Upper lobe of right lung (tissue), 1 donor: ENCODE measurements at regions not wholly inside any gene's neighbourhood (a gene's known extent, or its start where the extent isn't known, plus 50 kb on each side); places are given as distances from the start of the nearest gene placed in this dataset.

Experiments
- ATAC-seq: fragments of 200-7000 bp; cut with Tn5 transposase; one replicate; pipeline ENCODE4 v1.9.1; 2020; ENCODE audit warnings: mild to moderate bottlenecking, moderate library complexity
- DNase-seq: peaks from one replicate; pipeline ENCODE4 v3.0.0-alpha.2; 2020
- H3K27ac ChIP-seq: fragments of 200-600 bp; one replicate; pipeline ENCODE4 v1.8.0; 2022
- H3K27me3 ChIP-seq: fragments of 200-600 bp; one replicate; pipeline ENCODE4 v1.8.0; 2022; ENCODE audit warnings: mild to moderate bottlenecking
- H3K36me3 ChIP-seq: fragments of 200-600 bp; one replicate; pipeline ENCODE4 v1.8.0; 2022
- H3K4me1 ChIP-seq: fragments of 200-600 bp; one replicate; pipeline ENCODE4 v1.8.0; 2022
- H3K4me3 ChIP-seq: fragments of 200-600 bp; one replicate; pipeline ENCODE4 v1.8.0; 2022; ENCODE audit warnings: mild to moderate bottlenecking
- H3K9me3 ChIP-seq: fragments of 200-600 bp; one replicate; pipeline ENCODE4 v1.8.0; 2022
- intact Hi-C: fragments of 100-400 bp; cut with DNase I; formaldehyde crosslinking; loops from one replicate; pipeline ENCODE4 v1.11.0; 2022
- TF ChIP-seq, protein P1 (sequence below): fragments of 200-600 bp; IDR thresholded peaks from one replicate; pipeline ENCODE4 v1.8.0; 2022; ENCODE audit warnings: antibody characterized with exemption
- donor health status: DM: no; HTN: yes; CAD: no; lungs with severe emphysema.

DNA sequence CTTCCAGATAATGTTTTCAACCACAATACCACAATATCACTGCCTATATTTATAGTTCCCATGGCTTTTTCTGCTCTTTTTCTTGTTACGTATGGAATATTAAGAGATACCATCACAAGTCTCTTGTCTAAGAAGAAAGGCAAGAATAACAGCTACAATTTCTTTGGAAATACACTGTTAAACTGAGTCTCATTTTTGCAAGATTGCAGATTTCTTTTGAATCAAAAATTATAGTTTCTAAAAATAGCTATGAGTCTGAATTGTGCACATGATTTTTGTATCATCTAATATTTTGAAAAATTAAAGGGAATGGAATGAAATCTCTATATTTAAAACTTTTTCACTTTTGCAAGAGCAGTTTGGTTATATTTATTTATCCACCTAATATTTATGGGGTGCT, 1120.8 kb downstream of the EFNB2 start:
- Histone ChIP-seq H3K4me1 (no peaks in the 10 kb centered on the region), H3K4me3 (no peak overlapping the region), H3K36me3 (no peaks in the 10 kb centered on the region), H3K9me3 (no peaks in the 10 kb centered on the region), H3K27ac (no peak overlapping the region), H3K27me3 (no peaks in the 10 kb centered on the region)
- DNase-seq (no peak), ATAC-seq (no peak)
- TF ChIP-seq, protein P1, sequence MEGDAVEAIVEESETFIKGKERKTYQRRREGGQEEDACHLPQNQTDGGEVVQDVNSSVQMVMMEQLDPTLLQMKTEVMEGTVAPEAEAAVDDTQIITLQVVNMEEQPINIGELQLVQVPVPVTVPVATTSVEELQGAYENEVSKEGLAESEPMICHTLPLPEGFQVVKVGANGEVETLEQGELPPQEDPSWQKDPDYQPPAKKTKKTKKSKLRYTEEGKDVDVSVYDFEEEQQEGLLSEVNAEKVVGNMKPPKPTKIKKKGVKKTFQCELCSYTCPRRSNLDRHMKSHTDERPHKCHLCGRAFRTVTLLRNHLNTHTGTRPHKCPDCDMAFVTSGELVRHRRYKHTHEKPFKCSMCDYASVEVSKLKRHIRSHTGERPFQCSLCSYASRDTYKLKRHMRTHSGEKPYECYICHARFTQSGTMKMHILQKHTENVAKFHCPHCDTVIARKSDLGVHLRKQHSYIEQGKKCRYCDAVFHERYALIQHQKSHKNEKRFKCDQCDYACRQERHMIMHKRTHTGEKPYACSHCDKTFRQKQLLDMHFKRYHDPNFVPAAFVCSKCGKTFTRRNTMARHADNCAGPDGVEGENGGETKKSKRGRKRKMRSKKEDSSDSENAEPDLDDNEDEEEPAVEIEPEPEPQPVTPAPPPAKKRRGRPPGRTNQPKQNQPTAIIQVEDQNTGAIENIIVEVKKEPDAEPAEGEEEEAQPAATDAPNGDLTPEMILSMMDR: no peak
- intact Hi-C loops: no loop called here

DNA sequence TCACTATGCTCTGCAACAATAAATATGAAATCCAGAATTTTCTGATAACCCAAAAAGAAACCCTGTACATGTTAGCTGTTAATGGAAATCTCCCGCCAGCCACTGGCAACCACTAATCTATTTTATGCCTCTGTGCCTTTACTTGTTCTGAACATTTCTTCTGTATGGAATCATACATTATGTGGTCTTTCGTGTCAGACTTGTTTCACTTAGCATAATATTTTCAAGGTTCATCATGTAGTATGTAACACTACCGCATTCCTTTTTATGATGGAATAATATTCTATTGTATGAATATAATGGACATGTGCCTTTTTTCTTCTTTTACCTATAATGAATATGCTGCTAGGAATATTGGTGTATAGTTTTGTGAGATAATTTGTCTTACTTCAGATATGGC, 1123.3 kb downstream of the EFNB2 start:
- no peaks in the 10 kb centered on the region for H3K27me3 ChIP-seq

DNA sequence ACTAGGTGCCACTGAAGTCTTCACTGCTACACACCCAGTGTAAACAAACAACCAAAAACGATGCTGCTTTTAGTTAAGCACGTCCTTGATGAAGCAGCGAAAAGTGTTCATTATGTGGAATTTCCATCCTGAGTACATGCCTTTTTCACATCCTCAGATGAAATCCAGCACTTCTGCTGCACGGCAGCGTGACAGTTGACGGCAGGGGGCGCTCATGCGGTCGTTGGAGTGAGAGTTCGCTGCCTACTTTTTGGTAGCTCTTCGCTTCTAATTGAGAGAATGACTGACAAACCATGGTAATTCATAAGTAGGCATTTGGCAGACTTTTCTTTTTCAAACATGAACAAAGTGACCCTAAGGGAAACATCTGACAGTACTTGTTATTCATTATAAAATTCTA, 1124.9 kb downstream of the EFNB2 start:
- no peaks in the 10 kb centered on the region for H3K4me1 ChIP-seq
- TF ChIP-seq, protein P1: peak; percentile 68
- intact Hi-C loops: no loop called here
- no peak overlapping the region for H3K27ac ChIP-seq
- ATAC-seq: peak; percentile 74
- H3K36me3 ChIP-seq: no peaks in the 10 kb centered on the region
- peak overlapping the region; percentile 12 for H3K4me3 ChIP-seq
- DNase-seq: peak; percentile 86
- H3K27me3 ChIP-seq: no peaks in the 10 kb centered on the region
- no peaks in the 10 kb centered on the region for H3K9me3 ChIP-seq

More for the DNA sequence above, 1123.3 kb downstream of the EFNB2 start:
- Histone ChIP-seq H3K4me3 (no peak overlapping the region), H3K9me3 (no peaks in the 10 kb centered on the region), H3K27ac (no peak overlapping the region), H3K4me1 (no peaks in the 10 kb centered on the region), H3K36me3 (no peaks in the 10 kb centered on the region)
- DNase-seq: no peak
- TF ChIP-seq, protein P1: no peak
- intact Hi-C loops: no loop called here
- no peak for ATAC-seq

DNA sequence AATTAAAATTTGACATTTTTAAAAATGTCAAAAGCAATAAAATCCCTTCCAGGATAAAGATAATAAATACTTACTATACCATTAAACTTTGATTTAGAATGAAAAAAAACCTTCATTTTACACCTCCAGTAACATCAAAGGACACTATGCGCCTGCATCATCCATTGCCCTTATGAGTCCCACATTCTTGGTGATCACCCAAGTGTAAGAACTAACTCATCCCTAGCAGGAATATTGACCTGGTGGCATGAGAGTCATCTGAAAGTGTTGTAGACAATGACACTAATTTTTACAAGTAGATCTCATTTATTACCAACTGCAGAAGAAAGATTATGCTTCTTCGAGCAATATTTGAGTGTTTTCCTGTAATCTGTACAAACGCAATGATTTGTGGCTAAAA, 1128.9 kb downstream of the EFNB2 start:
- TF ChIP-seq, protein P1: no peak
- H3K9me3 ChIP-seq: no peaks in the 10 kb centered on the region
- no peak overlapping the region for H3K27ac ChIP-seq
- ATAC-seq (no peak), DNase-seq (no peak)
- H3K27me3 ChIP-seq: no peaks in the 10 kb centered on the region
- no peak overlapping the region for H3K4me3 ChIP-seq
- intact Hi-C loops: no loop called here
- no peaks in the 10 kb centered on the region for H3K36me3 ChIP-seq
- H3K4me1 ChIP-seq: no peaks in the 10 kb centered on the region

DNA sequence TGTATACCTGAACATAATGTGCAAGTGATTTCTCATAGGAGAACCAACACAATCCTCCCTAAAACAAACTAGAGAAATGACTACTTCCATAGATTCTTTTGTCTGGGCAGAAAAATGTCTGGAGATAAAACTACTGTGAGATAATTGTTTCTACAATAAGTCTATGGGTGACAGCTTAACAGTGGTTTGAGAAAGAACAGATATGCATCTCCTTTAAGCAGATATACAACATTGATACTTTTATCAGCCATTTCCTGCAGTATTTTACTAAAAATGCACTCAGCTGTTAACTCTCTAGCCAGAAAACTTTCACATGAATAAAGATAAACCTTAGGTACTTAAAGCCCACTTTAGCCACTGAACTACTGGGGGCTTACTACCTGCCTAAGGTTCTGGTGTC, 1132.4 kb downstream of the EFNB2 start:
- Histone ChIP-seq H3K27ac (no peak overlapping the region), H3K4me3 (no peak overlapping the region), H3K36me3 (no peaks in the 10 kb centered on the region), H3K9me3 (no peaks in the 10 kb centered on the region), H3K27me3 (no peaks in the 10 kb centered on the region), H3K4me1 (no peaks in the 10 kb centered on the region)
- DNase-seq: no peak
- TF ChIP-seq, protein P1: no peak
- no peak for ATAC-seq
- intact Hi-C loops: no loop called here

DNA sequence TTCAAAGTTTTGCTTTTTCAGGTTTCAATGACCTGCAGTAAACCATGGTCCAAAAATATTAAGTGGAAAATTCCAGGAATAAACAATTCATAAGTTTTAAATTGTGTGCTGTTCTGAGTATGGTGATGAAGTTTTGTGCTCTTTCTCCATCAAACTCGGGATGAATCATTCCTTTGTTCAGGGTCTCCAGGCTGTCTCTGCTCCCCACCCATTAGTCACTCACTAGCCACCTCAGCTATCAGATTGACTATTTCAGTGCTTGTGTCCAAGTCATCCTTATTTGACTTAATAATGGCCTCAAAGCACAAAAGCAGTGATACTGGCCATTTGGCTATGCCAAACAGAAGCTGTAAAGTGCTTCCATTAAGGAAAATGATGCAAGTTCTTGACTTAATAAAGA, 1140.4 kb downstream of the EFNB2 start:
- ATAC-seq (no peak), DNase-seq (no peak)
- Histone ChIP-seq H3K36me3 (no peaks in the 10 kb centered on the region), H3K4me3 (no peak overlapping the region), H3K9me3 (no peaks in the 10 kb centered on the region), H3K27ac (no peak overlapping the region), H3K27me3 (no peaks in the 10 kb centered on the region), H3K4me1 (no peaks in the 10 kb centered on the region)
- intact Hi-C loops: no loop called here
- TF ChIP-seq, protein P1: no peak
